ENCODE measurements at regions not wholly inside any gene's neighbourhood (a gene's known extent, or its start where the extent isn't known, plus 50 kb on each side); places are given as distances from the start of the nearest gene placed in this dataset.
"Not testable (repeated sequence)": the region's sequence is repeated elsewhere in the genome, so short reads cannot be mapped to it uniquely, and the experiment has no call there.

DNA sequence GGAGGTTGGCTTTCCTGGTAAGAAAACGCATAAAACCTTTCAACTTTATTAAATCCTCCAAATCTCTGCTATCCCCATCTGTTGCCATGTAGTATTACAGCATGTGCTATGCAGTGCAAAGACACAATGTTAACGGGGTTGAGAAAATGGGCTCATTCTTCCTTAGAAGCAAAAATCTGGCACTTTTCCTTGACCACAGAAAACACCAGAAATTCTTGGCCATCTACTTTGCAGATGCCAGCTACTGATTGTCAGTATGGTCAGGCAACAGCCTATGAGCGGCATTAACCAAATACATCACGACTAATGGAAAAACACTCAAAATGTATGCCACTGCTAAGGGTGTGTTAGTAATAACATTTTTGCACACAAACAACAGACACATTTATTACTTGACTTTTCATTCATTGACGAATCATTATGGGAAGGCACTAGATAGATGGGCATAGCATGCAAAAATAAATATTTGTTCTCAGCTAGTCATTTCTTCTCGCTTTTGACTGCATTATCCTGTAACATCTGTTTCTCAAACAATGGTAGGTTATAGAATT lies 65.2 kb upstream of the CRIM1 start:
- Histone ChIP-seq H3K4me1 (no peaks in the 10 kb centered on the region), H3K4me3 (no peak overlapping the region), H3K36me3 (no peaks in the 10 kb centered on the region), H3K27me3 (peaks cover 0 to 3% (median 0%) of the 10 kb centered on the region in 7 donors), H3K9me3 (no peaks in the 10 kb centered on the region), H3K27ac (no peak overlapping the region)
- intact Hi-C loops (cut with DNase I), result no loop called here
- ATAC-seq (no peak), DNase-seq (no peak)
- no peak for TF ChIP-seq CTCF (IDR thresholded peaks at IDR 0.05)
- 86 to 90% methylated on average over 6 of the region's 6 CpGs for WGBS, 2 donors

GRCh38 chr2:36289731-36290130 lies 65.8 kb upstream of the CRIM1 start:
- DNase-seq (no peak), ATAC-seq (no peak)
- 71 to 72% methylated on average over 1 of the region's 1 CpG for WGBS, 2 donors
- Histone ChIP-seq H3K9me3 (no peaks in the 10 kb centered on the region), H3K4me3 (no peak overlapping the region), H3K27me3 (peaks cover 0 to 3% (median 0%) of the 10 kb centered on the region in 7 donors), H3K4me1 (no peaks in the 10 kb centered on the region), H3K36me3 (no peaks in the 10 kb centered on the region), H3K27ac (no peak overlapping the region)
- TF ChIP-seq CTCF (IDR thresholded peaks at IDR 0.05), result no peak
- intact Hi-C loops (cut with DNase I), result no loop called here

GRCh38 chr2:36287363-36288275 lies 68.0 kb upstream of the CRIM1 start:
- TF ChIP-seq CTCF (IDR thresholded peaks at IDR 0.05), result no peak
- Histone ChIP-seq H3K27me3 (peaks cover 0 to 3% (median 0%) of the 10 kb centered on the region in 7 donors), H3K4me3 (no peak overlapping the region), H3K27ac (no peak overlapping the region), H3K4me1 (no peaks in the 10 kb centered on the region), H3K9me3 (peaks cover 0 to 5% (median 0%) of the 10 kb centered on the region in 11 donors), H3K36me3 (no peaks in the 10 kb centered on the region)
- 72 to 79% methylated on average over 6 of the region's 6 CpGs for WGBS, 2 donors
- ATAC-seq, result no peak
- intact Hi-C loops (cut with DNase I), result no loop called here
- no peak for DNase-seq

GRCh38 chr2:36279506-36279905 lies 76.1 kb upstream of the CRIM1 start:
- intact Hi-C loops (cut with DNase I); ATAC-seq; DNase-seq; H3K27me3 ChIP-seq; H3K4me3 ChIP-seq; H3K27ac ChIP-seq; H3K4me1 ChIP-seq; H3K36me3 ChIP-seq; H3K9me3 ChIP-seq: not testable (repeated sequence)
- WGBS, 2 donors, result 83% methylated on average over 7 of the region's 7 CpGs

All from heart right ventricle (tissue), 16 donors.